GM18517 (cell line): ENCODE measurements at regions not wholly inside any gene's neighbourhood (a gene's known extent, or its start where the extent isn't known, plus 50 kb on each side); places are given as distances from the start of the nearest gene placed in this dataset.
"Not testable (repeated sequence)": the region's sequence is repeated elsewhere in the genome, so short reads cannot be mapped to it uniquely, and the experiment has no call there.

ENCODE experiments used
- ATAC-seq: cut with Tn5 transposase; IDR thresholded peaks from one replicate; pipeline ENCODE4 v1.9.1; 2021; ENCODE audit warnings: mild to moderate bottlenecking, moderate library complexity; ENCODE audit not compliant: unreplicated experiment

DNA sequence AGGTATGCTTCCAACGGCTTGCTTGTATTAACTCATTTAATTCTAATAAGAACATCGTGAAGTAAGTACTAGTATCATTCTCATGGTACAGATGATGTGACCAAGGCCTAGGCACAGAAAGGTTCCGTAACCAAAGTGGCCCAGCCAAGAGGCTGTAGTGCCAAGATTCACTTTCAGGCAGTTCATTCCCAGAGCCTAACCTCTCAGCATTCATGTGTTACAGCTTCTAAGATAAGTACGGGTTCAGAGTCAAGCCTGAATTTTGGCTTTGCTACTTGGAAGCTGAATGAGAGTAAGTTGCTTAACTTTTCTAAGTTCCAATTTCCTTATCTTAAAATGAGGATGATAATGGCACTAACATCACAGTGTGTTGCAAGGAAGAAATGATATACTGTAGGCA is 379.9 kb downstream of the AEBP2 start:
- no peak for ATAC-seq

DNA sequence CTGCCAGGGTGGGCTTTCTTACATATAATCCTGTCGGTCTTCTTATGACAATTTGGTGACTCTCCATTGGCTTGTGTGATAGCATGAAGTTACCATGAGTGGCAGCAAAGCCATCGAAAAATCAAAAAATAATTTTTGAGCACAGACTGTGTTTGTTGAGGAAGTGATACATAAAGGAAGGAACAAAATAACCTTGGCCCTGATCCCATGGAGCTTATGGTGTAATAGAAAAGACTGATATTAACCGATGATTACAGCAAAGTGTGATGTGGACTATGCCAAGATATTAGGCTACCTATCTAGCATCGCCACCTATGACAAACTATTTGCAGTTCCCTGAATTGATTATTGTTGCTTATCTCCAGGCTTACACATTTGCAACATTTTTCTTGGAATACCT is 383.2 kb downstream of the AEBP2 start:
- ATAC-seq, result no peak

DNA sequence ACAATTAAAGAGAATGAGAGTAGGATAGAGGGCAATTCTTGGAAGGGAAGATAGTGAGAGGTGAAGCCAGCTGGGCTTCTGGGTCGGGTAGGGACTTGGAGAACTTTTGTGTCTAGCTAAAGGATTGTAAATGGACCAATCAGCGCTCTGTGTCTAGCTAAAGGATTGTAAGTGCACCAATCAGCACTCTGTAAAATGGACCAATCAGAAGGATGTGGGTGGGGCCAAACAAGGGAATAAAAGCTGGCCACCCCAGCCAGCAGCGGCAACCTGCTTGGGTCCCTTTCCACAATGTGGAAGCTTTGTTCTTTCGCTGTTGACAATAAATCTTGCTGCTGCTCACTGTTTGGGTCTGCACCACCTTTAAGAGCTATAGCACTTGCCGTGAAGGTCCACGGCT is 384.0 kb downstream of the AEBP2 start:
- ATAC-seq, result not testable (repeated sequence)

DNA sequence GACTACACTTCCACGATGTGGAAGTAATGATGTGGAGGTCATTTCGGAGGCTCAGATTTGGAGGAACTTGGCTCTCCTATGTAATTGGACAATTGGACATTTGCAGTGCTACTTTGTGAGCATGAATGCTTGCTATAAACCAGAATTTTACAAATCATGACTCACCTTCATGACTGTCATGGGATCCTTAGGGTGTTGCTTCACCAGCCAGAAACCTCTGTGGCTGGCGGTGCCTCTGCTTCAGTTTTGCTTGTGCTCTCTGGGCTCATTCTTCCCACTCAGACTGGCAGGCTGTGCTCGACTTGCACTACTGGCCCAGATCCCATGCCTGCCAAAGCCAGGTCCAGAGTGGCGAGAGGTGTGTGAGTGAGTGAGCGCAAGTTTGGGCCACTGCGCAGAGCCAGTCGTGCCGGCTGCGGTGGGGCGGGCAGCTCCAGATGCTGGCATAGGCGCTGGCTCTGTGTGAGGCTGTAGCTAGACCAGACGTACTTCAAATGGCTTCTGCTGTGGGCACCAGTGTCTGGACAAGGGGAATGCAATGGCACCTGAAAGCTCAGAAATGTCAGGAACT is 387.8 kb downstream of the AEBP2 start:
- ATAC-seq, result no peak

DNA sequence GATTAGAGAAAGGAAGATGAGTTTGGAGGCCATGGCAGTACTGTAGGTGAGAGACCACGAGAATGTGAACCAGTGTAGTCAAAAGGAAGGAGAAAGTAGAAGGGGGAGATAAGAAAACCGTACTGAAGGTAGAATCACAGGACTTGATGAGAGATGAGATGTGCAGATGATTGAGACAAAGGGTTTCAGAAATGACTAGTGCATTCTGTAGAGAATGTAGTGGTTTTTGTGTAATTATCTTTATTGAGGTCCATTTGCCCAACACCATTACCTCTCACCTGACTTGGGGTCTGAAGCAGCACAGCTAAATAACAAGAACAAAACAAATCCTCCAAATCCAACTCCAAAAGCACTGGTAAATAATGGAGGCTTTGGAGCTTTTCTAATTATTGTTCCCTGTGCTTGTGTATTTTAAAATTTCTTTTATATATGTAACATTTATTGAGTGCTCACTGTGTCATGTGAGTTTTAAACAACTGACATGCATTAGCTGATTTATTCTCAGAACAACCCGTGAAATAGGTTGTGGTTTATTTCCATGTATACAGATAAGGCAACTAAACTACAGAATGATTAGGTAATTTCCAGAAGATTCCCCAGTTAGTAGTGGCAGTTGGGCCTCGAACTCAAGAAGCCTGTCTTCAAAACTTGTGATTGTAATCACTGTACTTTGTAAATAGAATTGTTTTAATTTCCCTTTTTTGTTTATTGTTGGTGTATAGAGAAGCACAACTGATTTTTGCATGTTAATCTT is 390.0 kb downstream of the AEBP2 start:
- no peak for ATAC-seq

DNA sequence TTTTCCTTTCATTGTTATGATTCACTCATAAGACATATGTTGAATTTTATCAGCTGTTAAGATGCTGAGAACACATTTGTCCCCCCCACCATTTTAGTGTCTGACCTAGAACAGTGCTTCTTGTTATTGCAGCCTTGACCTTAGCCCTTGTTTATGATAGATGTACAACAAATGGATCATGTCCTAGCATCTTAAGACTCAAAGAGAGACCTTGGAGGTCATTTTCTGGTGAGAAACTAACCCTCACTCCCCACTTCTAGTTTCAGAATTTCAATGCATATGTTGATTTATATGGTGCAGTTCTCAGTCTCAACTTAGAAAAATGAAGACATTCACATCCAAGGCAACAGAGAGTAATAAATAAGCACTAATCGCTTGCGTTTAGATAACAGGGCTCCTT is 391.2 kb downstream of the AEBP2 start:
- no peak for ATAC-seq

DNA sequence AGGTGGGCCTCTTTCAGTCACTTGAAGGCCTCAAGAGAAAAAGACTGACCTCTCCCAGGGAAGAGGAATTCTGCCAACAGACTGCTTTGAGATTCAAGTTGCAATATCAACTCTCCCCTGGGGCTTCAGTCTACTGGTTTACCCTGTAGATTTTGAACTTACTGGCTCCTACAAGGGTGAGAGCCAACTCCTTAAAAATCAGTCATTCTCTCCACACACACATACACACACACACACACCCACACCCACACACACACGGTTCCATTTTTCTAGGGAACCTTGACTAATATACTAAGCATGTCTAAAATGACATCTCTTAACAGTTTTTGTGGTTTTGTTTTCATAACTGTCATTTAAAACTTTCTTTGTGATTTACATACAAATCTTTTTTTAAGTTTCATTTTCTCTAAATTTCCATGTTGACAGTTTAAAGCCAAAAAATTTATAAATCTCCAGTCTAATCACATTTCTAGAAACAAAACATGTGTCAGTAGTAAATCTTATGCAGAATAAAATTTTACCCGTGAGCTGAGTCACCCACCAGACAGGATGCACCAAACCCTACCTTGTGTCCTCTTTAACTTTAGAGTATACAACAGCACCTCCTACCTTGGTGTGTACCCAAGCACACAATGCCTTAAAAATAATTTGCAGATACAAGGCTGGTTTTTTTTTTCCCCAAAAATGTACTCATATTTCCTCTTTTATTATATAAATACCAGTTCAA is 394.6 kb downstream of the AEBP2 start:
- ATAC-seq, result no peak

DNA sequence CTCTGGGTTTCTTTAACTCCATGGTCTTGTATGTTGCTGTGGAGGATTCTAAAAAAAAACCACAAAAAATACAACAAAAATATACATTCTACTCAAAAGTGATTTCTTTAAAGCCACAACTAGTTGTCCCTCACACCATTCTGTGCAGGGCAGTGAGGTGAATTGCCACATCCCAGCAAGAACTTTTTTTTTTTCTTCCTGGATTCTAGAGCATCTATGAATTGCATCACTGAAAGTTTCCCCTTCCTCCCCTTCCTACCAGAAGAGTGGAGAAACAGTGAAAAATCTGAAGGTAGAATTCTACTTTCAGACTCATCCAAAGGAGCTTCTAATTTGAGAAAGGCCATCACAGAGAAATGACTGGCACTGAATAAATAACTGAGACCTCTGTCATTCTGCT is 395.3 kb downstream of the AEBP2 start:
- no peak for ATAC-seq

DNA sequence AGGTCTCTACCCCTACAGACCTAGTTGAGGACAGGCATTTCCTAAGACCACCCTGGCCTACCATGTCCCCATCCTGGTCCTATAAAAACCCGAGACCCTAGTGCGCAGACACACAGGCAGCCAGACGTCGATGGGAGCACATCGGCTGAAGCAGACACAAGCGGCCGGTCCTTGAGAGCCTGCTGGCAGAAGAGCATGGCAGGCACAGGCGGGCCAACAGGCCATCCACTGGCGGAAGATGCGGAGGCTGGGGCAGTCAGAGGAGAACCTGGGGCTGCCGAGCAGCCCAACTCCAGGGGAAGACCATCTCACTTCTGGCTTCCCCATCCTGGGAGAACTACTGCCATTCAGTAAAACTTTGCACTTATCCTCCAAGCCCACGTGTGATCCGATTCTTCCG is 396.8 kb downstream of the AEBP2 start:
- ATAC-seq, result no peak

DNA sequence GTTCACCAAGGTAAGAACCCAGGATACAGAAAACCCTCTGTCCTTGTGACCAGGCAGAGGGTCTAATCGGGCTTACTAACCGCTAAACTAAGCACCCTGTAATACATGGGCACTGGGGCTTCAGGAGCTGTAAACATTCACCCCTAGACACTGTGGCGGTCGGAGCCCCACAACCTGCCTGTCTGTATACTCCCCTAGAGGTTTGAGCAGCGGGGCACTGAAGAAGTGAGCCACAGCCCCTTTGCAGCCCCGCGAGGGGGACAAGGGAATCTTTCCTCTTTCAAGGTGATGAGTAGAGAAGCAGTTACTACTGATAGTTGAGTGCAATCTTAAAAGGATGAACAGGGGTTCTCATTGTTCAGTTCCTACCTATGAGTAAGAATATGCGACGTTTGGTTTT is 397.2 kb downstream of the AEBP2 start:
- ATAC-seq, result no peak

DNA sequence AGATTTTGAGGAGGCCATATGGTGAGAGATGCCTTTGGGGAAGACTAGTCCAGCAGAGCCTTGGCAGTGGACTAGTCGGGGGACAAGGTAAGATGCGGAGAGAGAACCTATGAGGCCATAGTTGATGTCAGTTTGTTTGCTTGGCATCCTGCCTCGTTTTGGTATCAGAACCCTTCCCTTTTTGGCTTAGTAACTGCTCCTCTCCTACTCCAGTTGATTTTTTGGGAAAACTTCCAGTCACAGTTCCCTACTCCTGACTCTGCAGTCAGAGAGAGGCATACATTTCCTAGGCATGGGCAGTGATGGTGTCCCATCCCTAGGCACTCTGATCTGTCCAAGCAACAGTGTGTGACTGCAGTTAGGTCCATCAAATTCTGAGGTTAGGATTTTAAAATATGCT is 398.3 kb downstream of the AEBP2 start:
- no peak for ATAC-seq

DNA sequence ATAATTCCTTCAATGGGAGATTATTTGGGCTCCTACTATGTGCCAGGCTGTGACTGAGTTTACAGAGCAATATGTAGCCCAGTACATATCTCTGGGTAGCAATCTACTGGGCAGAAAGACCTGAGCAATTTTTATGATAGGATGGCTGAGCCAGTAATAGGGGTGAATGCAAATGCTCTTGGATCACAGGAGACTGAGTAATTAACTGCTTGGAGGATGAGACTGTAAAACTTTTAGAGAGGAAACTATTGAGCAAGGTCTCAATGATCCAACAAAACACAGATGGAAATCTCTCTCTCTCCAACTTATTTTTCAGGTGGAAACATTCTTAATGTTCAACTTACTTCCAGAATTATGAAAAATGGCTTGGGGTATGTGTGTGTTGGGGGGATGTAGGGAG is 402.2 kb downstream of the AEBP2 start:
- no peak for ATAC-seq

DNA sequence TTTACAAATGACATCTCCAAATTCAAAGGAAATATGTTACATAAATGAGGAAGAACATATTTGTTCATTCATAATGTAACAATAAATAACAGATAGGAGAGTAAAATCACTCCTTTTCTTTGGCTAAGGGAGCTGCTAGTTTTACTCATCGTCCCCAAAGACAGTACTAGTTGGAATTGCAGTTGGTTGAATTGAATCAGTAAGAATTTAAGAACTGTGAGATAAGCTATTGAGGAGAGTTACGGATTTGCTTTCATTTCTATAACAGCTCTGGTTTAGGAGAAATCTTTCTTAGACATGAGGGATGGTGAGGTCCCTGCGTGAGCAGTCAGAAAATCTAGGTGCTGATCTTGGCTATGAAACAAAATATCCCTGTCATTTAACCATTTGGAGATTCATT is 402.8 kb downstream of the AEBP2 start:
- no peak for ATAC-seq

DNA sequence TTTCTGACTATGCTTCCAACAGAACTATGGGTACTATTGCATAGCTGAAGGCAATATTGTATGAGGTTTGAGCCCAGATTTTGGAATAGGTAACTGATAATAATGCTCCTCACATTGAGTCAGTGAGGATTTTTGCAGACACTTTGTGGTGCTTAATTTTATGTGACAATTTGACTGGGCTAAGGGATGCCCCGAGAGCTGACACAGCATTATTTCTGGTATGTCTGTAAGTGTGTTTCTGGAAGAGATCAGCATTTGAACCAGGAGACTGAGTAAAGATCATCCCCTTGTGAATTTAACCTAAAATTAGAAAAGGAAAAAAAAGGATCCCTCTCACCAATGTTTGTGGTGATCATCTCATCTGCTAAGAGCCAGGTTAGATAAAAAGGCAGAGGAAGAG is 404.9 kb downstream of the AEBP2 start:
- no peak for ATAC-seq

DNA sequence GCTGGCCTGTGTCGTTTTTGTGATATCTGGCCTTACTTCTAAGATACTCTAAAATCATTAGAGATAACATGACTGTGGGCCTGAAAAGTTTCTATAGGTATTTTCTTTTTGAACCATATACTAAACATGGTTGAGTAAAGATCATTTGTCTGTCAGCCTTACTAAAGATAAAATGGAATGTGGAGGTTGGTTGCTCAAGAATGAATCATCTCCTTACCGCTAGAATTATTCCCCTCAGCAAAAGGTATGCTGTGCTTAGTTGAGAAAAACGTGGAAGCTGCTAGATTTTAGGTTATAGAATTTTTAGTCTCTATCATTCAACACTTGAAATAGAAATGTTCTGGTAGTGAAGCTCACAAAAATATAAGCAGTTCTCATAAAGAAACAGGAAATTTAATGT is 407.3 kb downstream of the AEBP2 start:
- no peak for ATAC-seq

DNA sequence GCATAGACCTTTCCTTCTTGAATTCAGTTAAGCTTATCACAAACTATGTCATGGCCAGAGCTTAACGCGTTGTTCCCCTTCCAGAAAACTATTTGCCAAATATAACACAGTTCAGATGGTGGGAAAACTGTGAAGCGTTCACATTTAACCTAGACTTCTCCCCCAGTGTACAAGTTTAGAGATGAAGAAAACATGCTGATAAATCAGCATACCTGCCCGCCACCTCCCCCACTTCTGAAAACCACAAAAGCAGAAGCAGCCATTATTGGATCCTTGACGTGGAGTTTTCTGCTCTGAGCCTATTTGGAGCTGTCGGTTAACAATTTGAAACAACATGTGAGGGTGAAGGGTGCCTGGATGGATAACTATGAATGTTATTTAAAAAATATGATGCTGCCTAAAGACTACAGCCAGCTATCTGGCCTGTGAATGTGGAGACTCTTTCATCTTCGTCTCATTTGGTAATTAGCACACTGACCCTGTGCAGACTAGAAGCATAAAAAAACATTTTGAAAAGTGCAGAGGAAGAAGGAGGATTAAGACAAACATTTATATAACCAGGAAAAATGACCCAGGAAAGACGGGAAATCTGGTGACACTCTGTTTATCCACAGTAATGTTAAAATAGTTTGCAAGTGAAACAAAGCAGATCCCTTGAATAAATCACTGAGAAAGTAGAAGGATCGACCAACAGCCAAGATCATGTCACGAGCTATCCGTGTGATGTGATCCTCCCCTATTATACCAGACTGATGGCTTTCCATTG is 408.2 kb downstream of the AEBP2 start:
- ATAC-seq, result no peak

DNA sequence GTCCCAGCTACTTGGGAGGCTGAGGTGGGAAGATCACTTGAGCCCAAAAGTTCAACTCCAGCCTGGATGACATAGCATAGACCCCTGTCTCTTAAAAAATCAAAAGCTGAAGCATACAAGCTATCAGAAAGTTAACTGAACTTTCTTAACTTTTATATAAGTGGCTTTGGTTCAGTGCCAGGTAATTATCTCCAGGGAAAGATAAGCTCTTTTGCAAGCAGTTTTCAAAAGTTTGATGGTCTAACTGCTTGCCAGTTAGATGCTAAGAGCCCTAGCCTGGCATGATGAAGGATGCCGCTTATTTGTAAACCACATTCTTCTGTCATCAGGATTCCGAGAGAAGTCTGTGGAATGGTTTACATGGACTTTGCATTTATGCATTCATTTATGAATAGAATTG is 409.1 kb downstream of the AEBP2 start:
- no peak for ATAC-seq

DNA sequence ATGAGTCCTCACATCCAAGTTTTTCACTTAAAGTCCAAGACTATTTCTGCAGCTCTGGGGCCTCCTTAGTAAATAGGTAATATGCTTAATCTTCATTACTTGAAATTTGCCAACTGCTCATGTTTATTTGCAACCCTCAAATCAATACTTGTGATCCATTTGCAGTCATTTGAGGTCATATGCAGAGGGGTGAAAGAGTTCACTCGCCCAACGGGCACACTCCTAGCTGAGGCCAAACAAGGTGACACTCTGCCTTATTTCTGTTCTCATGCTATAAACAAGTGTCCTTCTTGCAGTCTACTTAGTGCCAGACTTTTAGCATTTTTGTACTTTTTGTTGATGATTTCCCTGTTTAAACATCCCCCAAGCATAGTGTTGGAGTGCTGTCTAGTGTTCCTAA is 409.9 kb downstream of the AEBP2 start:
- no peak for ATAC-seq

DNA sequence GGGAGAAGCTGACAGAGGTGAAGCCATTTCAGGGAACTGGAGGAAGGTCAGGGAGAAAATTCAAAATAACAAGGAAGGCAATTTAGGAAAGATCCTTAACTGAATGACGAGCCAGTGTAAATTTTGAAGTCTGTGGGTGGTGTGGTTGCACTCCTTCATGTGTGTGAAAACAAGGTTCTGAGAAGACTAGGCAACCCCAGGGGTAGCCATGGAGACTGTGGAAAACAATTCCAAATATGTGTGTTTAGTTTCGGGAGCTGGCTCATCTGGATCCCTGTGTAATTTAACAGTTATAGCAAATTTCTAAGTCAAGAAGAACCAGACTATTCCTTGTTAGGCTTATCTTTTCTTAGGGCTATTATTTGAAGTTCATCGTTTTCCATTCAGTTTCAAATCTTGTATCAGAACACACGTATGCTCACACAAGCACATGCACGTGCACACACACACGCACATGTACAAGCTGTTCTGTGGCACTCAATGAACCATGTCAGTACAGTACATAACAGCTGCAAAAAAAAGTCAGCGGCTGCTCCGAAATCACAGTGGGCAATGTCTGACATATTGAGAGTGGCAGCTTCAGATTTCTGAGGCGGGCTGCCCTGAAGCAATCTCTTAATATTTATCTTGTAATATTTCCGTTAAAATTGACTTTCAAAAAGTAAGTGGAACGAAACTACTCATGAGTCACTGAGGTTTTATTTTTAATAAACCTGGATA is 411.2 kb downstream of the AEBP2 start:
- no peak for ATAC-seq

DNA sequence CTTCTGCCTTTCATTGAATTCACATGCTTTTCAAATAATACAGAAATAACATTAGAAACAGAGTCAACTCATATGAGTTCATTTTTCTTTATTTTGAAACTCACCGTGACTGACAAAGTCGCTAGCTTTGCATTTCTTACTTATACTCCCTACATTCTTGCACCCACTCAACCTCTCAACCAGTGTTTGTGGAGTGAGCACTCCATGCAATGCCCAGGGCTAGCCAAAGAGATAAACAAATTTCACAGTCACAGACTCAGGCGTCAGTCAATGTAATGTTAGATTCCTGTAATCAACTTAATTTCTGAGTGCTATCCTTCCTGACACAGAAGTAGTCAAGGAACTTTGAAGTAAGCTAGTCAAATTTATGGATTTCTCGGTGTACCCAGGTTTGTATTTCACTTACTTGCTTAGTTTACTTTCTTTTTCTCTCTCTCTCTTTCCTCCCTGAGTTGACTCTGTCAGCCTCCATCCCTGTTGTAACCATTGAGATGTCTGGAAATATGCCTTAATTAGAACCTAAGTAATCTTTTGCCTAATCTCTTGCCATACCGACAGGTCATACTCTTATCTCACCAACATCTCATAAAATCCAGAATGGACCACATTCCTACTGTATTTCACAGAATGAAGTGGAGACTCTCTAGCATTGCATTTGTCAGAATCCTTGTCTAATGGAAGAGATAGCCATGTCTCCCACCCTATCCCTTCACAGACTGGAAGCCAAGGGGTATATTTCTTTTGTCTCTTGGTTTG is 413.0 kb downstream of the AEBP2 start:
- no peak for ATAC-seq
